Endothelial cell of umbilical vein (primary cell): ENCODE measurements at regions not wholly inside any gene's neighbourhood (a gene's known extent, or its start where the extent isn't known, plus 50 kb on each side); places are given as distances from the start of the nearest gene placed in this dataset.

Experiments used
- BruUV-seq: library from RNA; stranded (reverse); fragments of 400-500 nt; replicated peaks from 2 replicates; lab custom pipeline; 2021; lab: Mats Ljungman, UMichigan
- CTCF ChIA-PET: fragments of 300-600, 350-600 bp; sonication (Branson Sonifier 250); formaldehyde crosslinking; loops from one replicate; lab custom pipeline; 2021; ENCODE audit warnings: antibody characterized with exemption, inconsistent platforms; lab: Charles Lee
- POLR2A ChIA-PET: fragments of 300-600, 350-600 bp; sonication (Branson Sonifier 250); formaldehyde crosslinking; loops from one replicate; lab custom pipeline; 2021; ENCODE audit warnings: antibody characterized with exemption, inconsistent platforms; lab: Charles Lee
- DNase-seq: peaks from one replicate; pipeline ENCODE4 v3.0.0-alpha.2; 2011; ENCODE audit warnings: low read depth, low spot score
- FAIRE-seq: peaks from 2 replicates; lab custom pipeline; 2011; peaks lifted over from hg19 to GRCh38; lab: Jason Lieb, UNC
- H2AFZ ChIP-seq: 2 replicates; pipeline ENCODE4 v1.6.0; 2012; ENCODE audit warnings: low read depth, low read length, control low read depth, inconsistent platforms
- H3K27ac ChIP-seq: 2 replicates; pipeline ENCODE4 v1.5.1; 2011; ENCODE audit warnings: low read depth, mild to moderate bottlenecking, control low read depth, low read length, moderate library complexity; ENCODE audit not compliant: insufficient read depth
- H3K27me3 ChIP-seq, 2 experiments: 2 replicates each; pipeline versions ENCODE4 v1.6.0 to v1.6.1; 2011; ENCODE audit warnings: low read length in 2 of 2, mixed read lengths in 1 of 2; ENCODE audit not compliant: control insufficient read depth in 2 of 2, insufficient read depth in 2 of 2
- H3K36me3 ChIP-seq, 2 experiments: 2 replicates in 1 of 2; 3 replicates in 1 of 2; pipeline ENCODE4 v1.5.1; 2011; ENCODE audit warnings: low read length in 2 of 2, mild to moderate bottlenecking in 1 of 2, moderate library complexity in 1 of 2; ENCODE audit not compliant: control insufficient read depth in 2 of 2, insufficient read depth in 2 of 2; ENCODE audit errors: extremely low read depth in 1 of 2
- H3K4me1 ChIP-seq: 3 replicates; pipeline ENCODE4 v1.5.1; 2011; ENCODE audit warnings: mild to moderate bottlenecking, low read length; ENCODE audit not compliant: control insufficient read depth, insufficient read depth; ENCODE audit errors: extremely low read depth
- H3K4me2 ChIP-seq: 2 replicates; pipeline ENCODE4 v1.6.1; 2011; ENCODE audit warnings: low read length, control low read depth, mixed read lengths; ENCODE audit not compliant: insufficient read depth
- H3K4me3 ChIP-seq, 3 experiments: fragments of 200-600 bp in 1 of 3; sonication (generic), shearing (Covaris generic) in 1 of 3; replicated peaks in 1 of 3; 2 replicates each; pipeline ENCODE4 v1.5.1; 2011 to 2016; ENCODE audit warnings: control low read depth in 3 of 3, low read length in 3 of 3, mild to moderate bottlenecking in 2 of 3, inconsistent platforms in 1 of 3, low read depth in 1 of 3, moderate library complexity in 1 of 3; ENCODE audit not compliant: insufficient read depth in 1 of 3
- H3K79me2 ChIP-seq: 2 replicates; pipeline ENCODE4 v1.6.0; 2012; ENCODE audit warnings: low read length, inconsistent platforms; ENCODE audit not compliant: control insufficient read depth, insufficient read depth
- H3K9ac ChIP-seq: replicated peaks from 2 replicates; pipeline ENCODE3; 2011; ENCODE audit warnings: low read length, control low read depth; ENCODE audit not compliant: insufficient read depth; ENCODE audit errors: extremely low read depth
- H3K9me1 ChIP-seq: replicated peaks from 3 replicates; pipeline ENCODE4 v1.6.0; 2011; ENCODE audit warnings: mild to moderate bottlenecking, low read length; ENCODE audit not compliant: control insufficient read depth, insufficient read depth; ENCODE audit errors: extremely low read depth
- H3K9me3 ChIP-seq: replicated peaks from 2 replicates; pipeline ENCODE4 v1.5.1; 2012; ENCODE audit warnings: low read length, inconsistent platforms; ENCODE audit not compliant: control insufficient read depth, insufficient read depth
- H4K20me1 ChIP-seq: replicated peaks from 2 replicates; pipeline ENCODE3; 2011; ENCODE audit warnings: mild to moderate bottlenecking, low read length; ENCODE audit not compliant: control insufficient read depth, insufficient read depth; ENCODE audit errors: extremely low read depth
- EZH2 ChIP-seq: IDR thresholded peaks from 2 replicates; pipeline ENCODE4 v1.6.1; 2012; ENCODE audit warnings: borderline replicate concordance, low read depth, mild to moderate bottlenecking, moderate library complexity, low read length, inconsistent platforms; ENCODE audit not compliant: severe bottlenecking
- FOS ChIP-seq: IDR thresholded peaks from 2 replicates; pipeline ENCODE4 v1.6.1; 2011; ENCODE audit warnings: mild to moderate bottlenecking, low read length, moderate library complexity, borderline replicate concordance; ENCODE audit not compliant: insufficient read depth
- GATA2 ChIP-seq: IDR thresholded peaks from 2 replicates; pipeline ENCODE4 v1.7.0; 2011; ENCODE audit warnings: low read depth, mild to moderate bottlenecking, moderate library complexity, mixed read lengths, low read length; ENCODE audit not compliant: insufficient read length, insufficient read depth
- JUN ChIP-seq: IDR thresholded peaks from 2 replicates; pipeline ENCODE4 v1.6.1; 2011; ENCODE audit warnings: borderline replicate concordance, low read depth; ENCODE audit not compliant: insufficient read length, insufficient read depth
- MYC ChIP-seq: IDR thresholded peaks from one replicate; pipeline ENCODE4 v1.6.1; 2011; ENCODE audit warnings: mild to moderate bottlenecking, low read depth, low read length
- POLR2A ChIP-seq: IDR thresholded peaks from 2 replicates; pipeline ENCODE4 v1.6.1; 2012; ENCODE audit warnings: low read depth, mild to moderate bottlenecking, control low read depth, low read length
- POLR2AphosphoS5 ChIP-seq: IDR thresholded peaks from 2 replicates; pipeline ENCODE4 v1.6.1; 2012; ENCODE audit warnings: low read depth, mild to moderate bottlenecking, control low read depth, low read length, moderate library complexity; ENCODE audit not compliant: insufficient read depth
- dilution Hi-C: fragments of 300-500 bp; cut with MboI; formaldehyde crosslinking; loops from one replicate; pipeline ENCODE4 v1.15.0; 2019; ENCODE audit warnings: low sequenced_read_pairs; ENCODE audit not compliant: extremely low pct_ligation_motif_present
- intact Hi-C: fragments of 100-400 bp; cut with micrococcal nuclease; formaldehyde crosslinking; loops from one replicate; pipeline ENCODE4 v1.10.0; 2022
- TF ChIP-seq, protein P1 (sequence below): IDR thresholded peaks from 2 replicates; pipeline ENCODE4 v1.6.1; 2011; ENCODE audit not compliant: insufficient read depth, insufficient read length
- TF ChIP-seq, protein P2 (sequence below), 2 donors: IDR thresholded peaks; 1 replicate in 1 of 2; 2 replicates in 1 of 2; pipeline ENCODE4 v1.5.1; 2011; ENCODE audit warnings: low read length in 2 of 2, mild to moderate bottlenecking in 2 of 2, moderate library complexity in 2 of 2, control low read depth in 1 of 2, inconsistent platforms in 1 of 2, low read depth in 1 of 2; ENCODE audit not compliant: insufficient read depth in 1 of 2; ENCODE audit errors: extremely low read depth in 1 of 2

DNA sequence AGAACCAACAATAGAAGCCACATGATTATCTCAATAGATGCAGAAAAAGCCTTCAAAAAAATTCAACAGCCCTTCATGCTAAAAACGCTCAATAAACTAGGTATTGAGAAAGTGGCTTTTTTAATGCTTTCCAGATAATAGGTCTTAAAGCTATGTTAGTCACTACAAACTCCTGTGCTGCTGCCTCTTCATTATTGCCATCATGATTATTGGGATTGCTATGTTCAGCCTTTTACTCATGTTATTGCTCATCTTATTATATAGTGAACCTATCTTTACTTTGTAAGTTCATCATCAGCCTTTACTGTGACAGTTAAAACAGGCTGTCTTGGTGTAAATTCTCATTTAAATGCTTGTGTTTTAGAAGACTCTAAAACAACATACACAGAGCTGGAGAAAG lies 1557.2 kb upstream of the ZEB2 start:
- Histone ChIP-seq H3K9ac (no peak overlapping the region), H3K9me3 (no peaks in the 10 kb centered on the region), H2AFZ (no peak overlapping the region), H3K27ac (no peak overlapping the region), H3K4me2 (no peak overlapping the region), H3K27me3 (no peaks in the 10 kb centered on the region), H3K4me1 (no peaks in the 10 kb centered on the region), H4K20me1 (no peaks in the 10 kb centered on the region), H3K9me1 (no peaks in the 10 kb centered on the region), H3K4me3 (no peak overlapping the region), H3K79me2 (no peaks in the 10 kb centered on the region), H3K36me3 (no peaks in the 10 kb centered on the region)
- dilution Hi-C loops (no loop called here), intact Hi-C loops (no loop called here)
- TF ChIP-seq FOS (no peak), GATA2 (no peak), POLR2AphosphoS5 (no peak), JUN (no peak), EZH2 (no peak), POLR2A (no peak), MYC (no peak)
- TF ChIP-seq, protein P1, sequence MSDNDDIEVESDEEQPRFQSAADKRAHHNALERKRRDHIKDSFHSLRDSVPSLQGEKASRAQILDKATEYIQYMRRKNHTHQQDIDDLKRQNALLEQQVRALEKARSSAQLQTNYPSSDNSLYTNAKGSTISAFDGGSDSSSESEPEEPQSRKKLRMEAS: no peak
- TF ChIP-seq, protein P2, sequence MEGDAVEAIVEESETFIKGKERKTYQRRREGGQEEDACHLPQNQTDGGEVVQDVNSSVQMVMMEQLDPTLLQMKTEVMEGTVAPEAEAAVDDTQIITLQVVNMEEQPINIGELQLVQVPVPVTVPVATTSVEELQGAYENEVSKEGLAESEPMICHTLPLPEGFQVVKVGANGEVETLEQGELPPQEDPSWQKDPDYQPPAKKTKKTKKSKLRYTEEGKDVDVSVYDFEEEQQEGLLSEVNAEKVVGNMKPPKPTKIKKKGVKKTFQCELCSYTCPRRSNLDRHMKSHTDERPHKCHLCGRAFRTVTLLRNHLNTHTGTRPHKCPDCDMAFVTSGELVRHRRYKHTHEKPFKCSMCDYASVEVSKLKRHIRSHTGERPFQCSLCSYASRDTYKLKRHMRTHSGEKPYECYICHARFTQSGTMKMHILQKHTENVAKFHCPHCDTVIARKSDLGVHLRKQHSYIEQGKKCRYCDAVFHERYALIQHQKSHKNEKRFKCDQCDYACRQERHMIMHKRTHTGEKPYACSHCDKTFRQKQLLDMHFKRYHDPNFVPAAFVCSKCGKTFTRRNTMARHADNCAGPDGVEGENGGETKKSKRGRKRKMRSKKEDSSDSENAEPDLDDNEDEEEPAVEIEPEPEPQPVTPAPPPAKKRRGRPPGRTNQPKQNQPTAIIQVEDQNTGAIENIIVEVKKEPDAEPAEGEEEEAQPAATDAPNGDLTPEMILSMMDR (IDR thresholded peaks at IDR 0.05; ENCODE audit: extremely low read depth in 1 of 2, insufficient read depth in 1 of 2, low read depth in 1 of 2, low read length in 2 of 2): no peak
- DNase-seq (no peak), FAIRE-seq (no peak)
- BruUV-seq: no TSS peak
- POLR2A ChIA-PET: no interaction called here
- CTCF ChIA-PET: no interaction called here
